AG04449 (cell line): ENCODE measurements at regions not wholly inside any gene's neighbourhood (a gene's known extent, or its start where the extent isn't known, plus 50 kb on each side); places are given as distances from the start of the nearest gene placed in this dataset.

ENCODE experiments used
- CTCF ChIA-PET: fragments of 350-600 bp; formaldehyde crosslinking; extraction: SDS; loops from one replicate; lab custom pipeline; 2021; ENCODE audit warnings: antibody characterized with exemption; lab: Yijun Ruan, JAX
- POLR2A ChIA-PET: fragments of 400-600, 350-600 bp; formaldehyde crosslinking; extraction: SDS; loops from one replicate; lab custom pipeline; 2020; ENCODE audit warnings: antibody characterized with exemption, inconsistent platforms; lab: Yijun Ruan, JAX
- DNase-seq: peaks from one replicate; pipeline ENCODE4 v3.0.0-alpha.2; 2010; ENCODE audit warnings: low read depth, low spot score
- H3K4me3 ChIP-seq: 2 replicates; pipeline ENCODE4 v1.5.1; 2011; ENCODE audit warnings: low read depth, mild to moderate bottlenecking, control low read depth, low read length
- CTCF ChIP-seq: IDR thresholded peaks from one replicate; pipeline ENCODE4 v1.5.1; 2011; ENCODE audit warnings: mild to moderate bottlenecking, moderate library complexity, low read length, control low read depth, inconsistent platforms; ENCODE audit not compliant: insufficient read depth; ENCODE audit errors: missing control alignments

- TF ChIP-seq CTCF: no peak
- no peak overlapping the region for H3K4me3 ChIP-seq
- no peak for DNase-seq
- CTCF ChIA-PET: no interaction called here
- POLR2A ChIA-PET: no interaction called here
Observed at GRCh38 chr2:100675373-100675772, 112.6 kb downstream of the PDCL3 start.

GRCh38 chr2:100675855-100676254 is 113.1 kb downstream of the PDCL3 start:
- no peak for DNase-seq
- H3K4me3 ChIP-seq: no peak overlapping the region
- CTCF ChIA-PET: no interaction called here
- POLR2A ChIA-PET: no interaction called here
- TF ChIP-seq CTCF: no peak

DNA sequence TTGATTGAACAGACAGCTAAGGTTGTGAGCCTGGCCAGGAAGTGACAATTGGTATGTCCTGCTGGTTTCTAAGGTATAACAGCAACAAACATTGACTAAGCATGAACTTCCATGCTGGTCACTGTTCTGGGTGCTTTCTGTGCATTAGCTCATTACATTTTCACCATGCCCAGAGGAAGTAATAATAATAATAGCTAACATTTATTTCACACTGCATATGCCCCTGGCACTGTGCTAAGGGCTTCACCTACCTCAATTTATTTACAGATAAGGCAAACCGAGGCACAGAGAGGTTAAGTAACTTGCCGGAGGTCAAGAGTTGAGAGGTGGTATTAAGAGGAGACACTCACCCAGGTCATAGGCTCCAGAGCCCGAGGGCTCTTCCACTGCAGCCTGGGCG is 113.6 kb downstream of the PDCL3 start:
- no peak for TF ChIP-seq CTCF
- ChIA-PET CTCF (no interaction called here), POLR2A (no interaction called here)
- DNase-seq: no peak
- H3K4me3 ChIP-seq: no peak overlapping the region

- ChIA-PET CTCF (no interaction called here), POLR2A (no interaction called here)
- no peak for TF ChIP-seq CTCF
- no peak overlapping the region for H3K4me3 ChIP-seq
- DNase-seq: no peak
Observed at GRCh38 chr2:100677611-100678185, 114.9 kb downstream of the PDCL3 start.

GRCh38 chr2:100679211-100679610 is 116.4 kb downstream of the PDCL3 start:
- CTCF ChIA-PET: no interaction called here
- no peak for DNase-seq
- POLR2A ChIA-PET: no interaction called here
- no peak overlapping the region for H3K4me3 ChIP-seq
- no peak for TF ChIP-seq CTCF

GRCh38 chr2:100682536-100682935 is 119.7 kb downstream of the PDCL3 start:
- CTCF ChIA-PET: no interaction called here
- DNase-seq: no peak

More at GRCh38 chr2:100682536-100682935, 119.7 kb downstream of the PDCL3 start:
- no peak overlapping the region for H3K4me3 ChIP-seq
- no peak for TF ChIP-seq CTCF
- POLR2A ChIA-PET: no interaction called here
